K562 (cell line): ENCODE measurements at regions not wholly inside any gene's neighbourhood (a gene's known extent, or its start where the extent isn't known, plus 50 kb on each side); places are given as distances from the start of the nearest gene placed in this dataset.

Source experiments
- DPF2 ChIP-seq: fragments of 450-650 bp; IDR thresholded peaks from 2 replicates; pipeline ENCODE4 v1.6.1; 2016
- ELF4 ChIP-seq: fragments of 450-650 bp; formaldehyde crosslinking; IDR thresholded peaks from 2 replicates; pipeline ENCODE4 v1.4.0; 2022; ENCODE audit warnings: missing genetic modification characterization
- KDM5B ChIP-seq: fragments of 200-600 bp; sonication (generic); IDR thresholded peaks from 2 replicates; pipeline ENCODE4 v1.6.1; 2012; ENCODE audit warnings: low read depth, mild to moderate bottlenecking, moderate library complexity, low read length, control low read depth, inconsistent platforms; ENCODE audit not compliant: insufficient replicate concordance
- LEF1 ChIP-seq: fragments of 450-650 bp; IDR thresholded peaks from 2 replicates; pipeline ENCODE4 v1.6.1; 2016; ENCODE audit warnings: mild to moderate bottlenecking
- POLR2H ChIP-seq: IDR thresholded peaks from 2 replicates; pipeline ENCODE4 v1.6.1; 2016; ENCODE audit warnings: missing genetic modification characterization, low read depth, mild to moderate bottlenecking, control low read depth, missing compliant biosample characterization, moderate library complexity
- SAFB2 ChIP-seq: fragments of 200-400 bp; formaldehyde crosslinking; IDR thresholded peaks from 2 replicates; pipeline ENCODE4 v1.6.1; 2018; ENCODE audit warnings: borderline replicate concordance, low read length, low read depth, moderate library complexity; ENCODE audit not compliant: severe bottlenecking
- SREBF2 ChIP-seq: sonication (generic); formaldehyde crosslinking; IDR thresholded peaks from 2 replicates; pipeline ENCODE4 v1.4.0; 2020; ENCODE audit warnings: mild to moderate bottlenecking, missing genetic modification reagents
- TBL1XR1 ChIP-seq, 2 experiments: IDR thresholded peaks; 2 replicates each; pipeline ENCODE4 v1.6.1; 2012; ENCODE audit warnings: improper control_type of control experiment in 2 of 2, low read length in 2 of 2, mild to moderate bottlenecking in 1 of 2
- TEAD1 ChIP-seq, 2 experiments: fragments of 450-650 bp in 1 of 2; sonication (generic) in 1 of 2; formaldehyde crosslinking; IDR thresholded peaks; 2 replicates each; pipeline versions ENCODE4 v1.4.0 to v1.8.0; 2020 to 2022; ENCODE audit warnings: mild to moderate bottlenecking in 2 of 2, missing genetic modification reagents in 1 of 2
- ZNF134 ChIP-seq: fragments of 250-450 bp; sonication (Bioruptor Pico); conservative IDR thresholded peaks from 2 replicates; pipeline ENCODE4 v1.4.0; 2020
- ZNF445 ChIP-seq: fragments of 250-450 bp; sonication (Bioruptor Pico); IDR thresholded peaks from 2 replicates; pipeline ENCODE4 v1.4.0; 2020; ENCODE audit warnings: low read depth, mild to moderate bottlenecking, moderate library complexity
- TF ChIP-seq, protein P1 (sequence below): fragments of 250-450 bp; sonication (Bioruptor Pico); IDR thresholded peaks from 2 replicates; pipeline ENCODE4 v1.5.0; 2020; ENCODE audit warnings: mild to moderate bottlenecking, borderline replicate concordance
- TF ChIP-seq, protein P2 (sequence below): sonication (generic); formaldehyde crosslinking; IDR thresholded peaks from 2 replicates; pipeline ENCODE4 v1.8.0; 2022; ENCODE audit warnings: mild to moderate bottlenecking, missing genetic modification reagents
- TF ChIP-seq, protein P3 (sequence below), 2 experiments: fragments of 450-650 bp; IDR thresholded peaks; 2 replicates each; pipeline ENCODE4 v1.6.1; 2018; ENCODE audit warnings: mild to moderate bottlenecking in 2 of 2, low read depth in 1 of 2; ENCODE audit not compliant: partially characterized antibody in 2 of 2
- TF ChIP-seq, protein P4 (sequence below): IDR thresholded peaks from 2 replicates; pipeline ENCODE4 v1.6.1; 2016; ENCODE audit warnings: missing genetic modification characterization, missing compliant biosample characterization
- TF ChIP-seq, protein P5 (sequence below): fragments of 450-650 bp; IDR thresholded peaks from 2 replicates; pipeline ENCODE4 v1.6.1; 2016; ENCODE audit warnings: antibody characterized with exemption
- TF ChIP-seq, protein P6 (sequence below): fragments of 450-650 bp; IDR thresholded peaks from 2 replicates; pipeline ENCODE4 v1.6.1; 2017; ENCODE audit warnings: mild to moderate bottlenecking, moderate library complexity

DNA sequence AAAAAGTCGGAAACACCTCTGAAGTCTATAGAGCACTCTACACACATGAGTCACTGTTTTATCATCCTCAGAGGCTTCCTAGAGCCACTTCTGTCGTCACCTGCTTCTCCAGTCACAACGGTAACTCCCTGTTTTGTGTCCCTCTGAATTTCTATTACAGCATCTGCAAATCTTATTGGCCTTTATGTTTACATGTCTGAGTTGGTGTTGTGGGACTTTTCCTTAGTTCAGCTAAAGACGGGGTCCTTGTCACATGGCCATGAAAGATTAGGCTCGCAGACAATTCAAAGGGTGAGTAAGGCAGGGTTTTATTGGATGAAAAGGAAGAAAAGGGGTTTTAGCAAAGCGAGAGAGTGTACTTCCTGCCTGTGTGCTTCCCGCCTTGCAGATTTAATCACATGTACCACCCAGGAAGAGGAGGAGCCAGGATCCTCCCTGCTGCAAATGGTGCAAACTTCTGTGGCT, 185.6 kb downstream of the LPIN1 start (continued):
- TF ChIP-seq, protein P1, sequence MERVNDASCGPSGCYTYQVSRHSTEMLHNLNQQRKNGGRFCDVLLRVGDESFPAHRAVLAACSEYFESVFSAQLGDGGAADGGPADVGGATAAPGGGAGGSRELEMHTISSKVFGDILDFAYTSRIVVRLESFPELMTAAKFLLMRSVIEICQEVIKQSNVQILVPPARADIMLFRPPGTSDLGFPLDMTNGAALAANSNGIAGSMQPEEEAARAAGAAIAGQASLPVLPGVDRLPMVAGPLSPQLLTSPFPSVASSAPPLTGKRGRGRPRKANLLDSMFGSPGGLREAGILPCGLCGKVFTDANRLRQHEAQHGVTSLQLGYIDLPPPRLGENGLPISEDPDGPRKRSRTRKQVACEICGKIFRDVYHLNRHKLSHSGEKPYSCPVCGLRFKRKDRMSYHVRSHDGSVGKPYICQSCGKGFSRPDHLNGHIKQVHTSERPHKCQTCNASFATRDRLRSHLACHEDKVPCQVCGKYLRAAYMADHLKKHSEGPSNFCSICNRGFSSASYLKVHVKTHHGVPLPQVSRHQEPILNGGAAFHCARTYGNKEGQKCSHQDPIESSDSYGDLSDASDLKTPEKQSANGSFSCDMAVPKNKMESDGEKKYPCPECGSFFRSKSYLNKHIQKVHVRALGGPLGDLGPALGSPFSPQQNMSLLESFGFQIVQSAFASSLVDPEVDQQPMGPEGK (CRISPR knock-in tag), result no peak
- TF ChIP-seq DPF2 (peak; percentile 68), ZNF445 (no peak), ZNF134 (no peak), TBL1XR1 (IDR thresholded peaks at IDR 0.05; ENCODE audit: low read length in 2 of 2) (0 out of 4 replicates have a peak, but pooled peaks of 1 of the 2 experiments have one; percentile 32), KDM5B (no peak), POLR2H (tag) (peak; percentile 66), LEF1 (peak; percentile 55; the same call in 1 of the 2 replicates), SAFB2 (no peak), SREBF2 (CRISPR knock-in tag) (no peak), TEAD1 (CRISPR knock-in tag; IDR thresholded peaks at IDR 0.05) (0 out of 4 replicates have a peak, but pooled peaks of 1 of the 2 experiments have one; percentile 37), ELF4 (CRISPR knock-in tag) (0 out of 2 replicates have a peak, but pooled peaks have one; percentile 62)
- TF ChIP-seq, protein P2, sequence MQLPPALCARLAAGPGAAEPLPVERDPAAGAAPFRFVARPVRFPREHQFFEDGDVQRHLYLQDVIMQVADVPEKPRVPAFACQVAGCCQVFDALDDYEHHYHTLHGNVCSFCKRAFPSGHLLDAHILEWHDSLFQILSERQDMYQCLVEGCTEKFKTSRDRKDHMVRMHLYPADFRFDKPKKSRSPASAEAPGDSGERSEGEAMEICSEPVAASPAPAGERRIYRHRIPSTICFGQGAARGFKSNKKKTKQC (CRISPR knock-in tag), result no peak
- TF ChIP-seq, protein P3, sequence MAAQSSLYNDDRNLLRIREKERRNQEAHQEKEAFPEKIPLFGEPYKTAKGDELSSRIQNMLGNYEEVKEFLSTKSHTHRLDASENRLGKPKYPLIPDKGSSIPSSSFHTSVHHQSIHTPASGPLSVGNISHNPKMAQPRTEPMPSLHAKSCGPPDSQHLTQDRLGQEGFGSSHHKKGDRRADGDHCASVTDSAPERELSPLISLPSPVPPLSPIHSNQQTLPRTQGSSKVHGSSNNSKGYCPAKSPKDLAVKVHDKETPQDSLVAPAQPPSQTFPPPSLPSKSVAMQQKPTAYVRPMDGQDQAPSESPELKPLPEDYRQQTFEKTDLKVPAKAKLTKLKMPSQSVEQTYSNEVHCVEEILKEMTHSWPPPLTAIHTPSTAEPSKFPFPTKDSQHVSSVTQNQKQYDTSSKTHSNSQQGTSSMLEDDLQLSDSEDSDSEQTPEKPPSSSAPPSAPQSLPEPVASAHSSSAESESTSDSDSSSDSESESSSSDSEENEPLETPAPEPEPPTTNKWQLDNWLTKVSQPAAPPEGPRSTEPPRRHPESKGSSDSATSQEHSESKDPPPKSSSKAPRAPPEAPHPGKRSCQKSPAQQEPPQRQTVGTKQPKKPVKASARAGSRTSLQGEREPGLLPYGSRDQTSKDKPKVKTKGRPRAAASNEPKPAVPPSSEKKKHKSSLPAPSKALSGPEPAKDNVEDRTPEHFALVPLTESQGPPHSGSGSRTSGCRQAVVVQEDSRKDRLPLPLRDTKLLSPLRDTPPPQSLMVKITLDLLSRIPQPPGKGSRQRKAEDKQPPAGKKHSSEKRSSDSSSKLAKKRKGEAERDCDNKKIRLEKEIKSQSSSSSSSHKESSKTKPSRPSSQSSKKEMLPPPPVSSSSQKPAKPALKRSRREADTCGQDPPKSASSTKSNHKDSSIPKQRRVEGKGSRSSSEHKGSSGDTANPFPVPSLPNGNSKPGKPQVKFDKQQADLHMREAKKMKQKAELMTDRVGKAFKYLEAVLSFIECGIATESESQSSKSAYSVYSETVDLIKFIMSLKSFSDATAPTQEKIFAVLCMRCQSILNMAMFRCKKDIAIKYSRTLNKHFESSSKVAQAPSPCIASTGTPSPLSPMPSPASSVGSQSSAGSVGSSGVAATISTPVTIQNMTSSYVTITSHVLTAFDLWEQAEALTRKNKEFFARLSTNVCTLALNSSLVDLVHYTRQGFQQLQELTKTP (IDR thresholded peaks at IDR 0.05; ENCODE audit: low read depth in 1 of 2, partially characterized antibody in 2 of 2), result peak in 1 of 2 experiments; percentile 70
- TF ChIP-seq, protein P4, sequence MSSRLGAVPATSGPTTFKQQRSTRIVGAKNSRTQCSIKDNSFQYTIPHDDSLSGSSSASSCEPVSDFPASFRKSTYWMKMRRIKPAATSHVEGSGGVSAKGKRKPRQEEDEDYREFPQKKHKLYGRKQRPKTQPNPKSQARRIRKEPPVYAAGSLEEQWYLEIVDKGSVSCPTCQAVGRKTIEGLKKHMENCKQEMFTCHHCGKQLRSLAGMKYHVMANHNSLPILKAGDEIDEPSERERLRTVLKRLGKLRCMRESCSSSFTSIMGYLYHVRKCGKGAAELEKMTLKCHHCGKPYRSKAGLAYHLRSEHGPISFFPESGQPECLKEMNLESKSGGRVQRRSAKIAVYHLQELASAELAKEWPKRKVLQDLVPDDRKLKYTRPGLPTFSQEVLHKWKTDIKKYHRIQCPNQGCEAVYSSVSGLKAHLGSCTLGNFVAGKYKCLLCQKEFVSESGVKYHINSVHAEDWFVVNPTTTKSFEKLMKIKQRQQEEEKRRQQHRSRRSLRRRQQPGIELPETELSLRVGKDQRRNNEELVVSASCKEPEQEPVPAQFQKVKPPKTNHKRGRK, result no peak
- TF ChIP-seq, protein P5, sequence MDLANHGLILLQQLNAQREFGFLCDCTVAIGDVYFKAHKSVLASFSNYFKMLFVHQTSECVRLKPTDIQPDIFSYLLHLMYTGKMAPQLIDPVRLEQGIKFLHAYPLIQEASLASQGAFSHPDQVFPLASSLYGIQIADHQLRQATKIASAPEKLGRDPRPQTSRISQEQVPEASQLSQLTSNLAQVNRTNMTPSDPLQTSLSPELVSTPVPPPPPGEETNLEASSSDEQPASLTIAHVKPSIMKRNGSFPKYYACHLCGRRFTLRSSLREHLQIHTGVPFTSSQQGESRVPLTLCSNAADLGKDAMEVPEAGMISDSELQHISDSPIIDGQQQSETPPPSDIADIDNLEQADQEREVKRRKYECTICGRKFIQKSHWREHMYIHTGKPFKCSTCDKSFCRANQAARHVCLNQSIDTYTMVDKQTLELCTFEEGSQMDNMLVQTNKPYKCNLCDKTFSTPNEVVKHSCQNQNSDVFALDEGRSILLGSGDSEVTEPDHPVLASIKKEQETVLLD, result no peak
- TF ChIP-seq, protein P6, sequence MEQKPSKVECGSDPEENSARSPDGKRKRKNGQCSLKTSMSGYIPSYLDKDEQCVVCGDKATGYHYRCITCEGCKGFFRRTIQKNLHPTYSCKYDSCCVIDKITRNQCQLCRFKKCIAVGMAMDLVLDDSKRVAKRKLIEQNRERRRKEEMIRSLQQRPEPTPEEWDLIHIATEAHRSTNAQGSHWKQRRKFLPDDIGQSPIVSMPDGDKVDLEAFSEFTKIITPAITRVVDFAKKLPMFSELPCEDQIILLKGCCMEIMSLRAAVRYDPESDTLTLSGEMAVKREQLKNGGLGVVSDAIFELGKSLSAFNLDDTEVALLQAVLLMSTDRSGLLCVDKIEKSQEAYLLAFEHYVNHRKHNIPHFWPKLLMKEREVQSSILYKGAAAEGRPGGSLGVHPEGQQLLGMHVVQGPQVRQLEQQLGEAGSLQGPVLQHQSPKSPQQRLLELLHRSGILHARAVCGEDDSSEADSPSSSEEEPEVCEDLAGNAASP, result no peak
